ENCODE measurements at regions not wholly inside any gene's neighbourhood (a gene's known extent, or its start where the extent isn't known, plus 50 kb on each side); places are given as distances from the start of the nearest gene placed in this dataset.

- POLR2A ChIA-PET, result no interaction called here
- no peak overlapping the region for H3K27ac ChIP-seq (ENCODE audit: insufficient read depth, low read depth, low read length)
- no peaks in the 10 kb centered on the region for H3K9me1 ChIP-seq (replicated peaks; ENCODE audit: control insufficient read depth, extremely low read depth, insufficient read depth, low read length)
- H3K27me3 ChIP-seq (ENCODE audit: control insufficient read depth in 2 of 2, insufficient read depth in 2 of 2, low read length in 2 of 2), result no peaks in the 10 kb centered on the region
- intact Hi-C loops (cut with micrococcal nuclease), result no loop called here
- no peak overlapping the region for H3K9ac ChIP-seq (replicated peaks; ENCODE audit: extremely low read depth, insufficient read depth, low read length)
- H3K4me3 ChIP-seq (replicated peaks in 1 of 3; ENCODE audit: insufficient read depth in 1 of 3, low read depth in 1 of 3, low read length in 3 of 3), result no peak overlapping the region
- H2AFZ ChIP-seq (ENCODE audit: low read depth, low read length), result no peak overlapping the region
- H3K36me3 ChIP-seq (ENCODE audit: control insufficient read depth in 2 of 2, extremely low read depth in 1 of 2, insufficient read depth in 2 of 2, low read length in 2 of 2), result no peaks in the 10 kb centered on the region
- CTCF ChIA-PET, result no interaction called here
- H3K9me3 ChIP-seq (replicated peaks; ENCODE audit: control insufficient read depth, insufficient read depth, low read length), result peaks cover 2% of the 10 kb centered on the region
- no peak for DNase-seq (ENCODE audit: low read depth, low spot score)
- no TSS peak for BruUV-seq (replicated peaks)
- FAIRE-seq, result no peak
- H3K4me1 ChIP-seq (ENCODE audit: control insufficient read depth, extremely low read depth, insufficient read depth, low read length), result no peaks in the 10 kb centered on the region
- H3K4me2 ChIP-seq (ENCODE audit: insufficient read depth, low read length), result no peak overlapping the region
- dilution Hi-C loops (cut with MboI; ENCODE audit: extremely low pct_ligation_motif_present, low sequenced_read_pairs), result no loop called here
- TF ChIP-seq POLR2A (IDR thresholded peaks at IDR 0.05; ENCODE audit: low read depth, low read length) (no peak), EZH2 (IDR thresholded peaks at IDR 0.05; ENCODE audit: borderline replicate concordance, low read depth, low read length, severe bottlenecking) (no peak), GATA2 (IDR thresholded peaks at IDR 0.05; ENCODE audit: insufficient read depth, insufficient read length, low read depth, low read length) (no peak), MYC (IDR thresholded peaks at IDR 0.05; ENCODE audit: low read depth, low read length) (no peak), CTCF (IDR thresholded peaks at IDR 0.05; ENCODE audit: extremely low read depth in 1 of 2, insufficient read depth in 1 of 2, low read depth in 1 of 2, low read length in 2 of 2) (no peak), MAX (IDR thresholded peaks at IDR 0.05; ENCODE audit: insufficient read depth, insufficient read length) (no peak), POLR2AphosphoS5 (IDR thresholded peaks at IDR 0.05; ENCODE audit: insufficient read depth, low read depth, low read length) (no peak), JUN (IDR thresholded peaks at IDR 0.05; ENCODE audit: borderline replicate concordance, insufficient read depth, insufficient read length, low read depth) (no peak), FOS (IDR thresholded peaks at IDR 0.05; ENCODE audit: borderline replicate concordance, insufficient read depth, low read length) (no peak)
- H4K20me1 ChIP-seq (replicated peaks; ENCODE audit: control insufficient read depth, extremely low read depth, insufficient read depth, low read length), result no peaks in the 10 kb centered on the region
- no peaks in the 10 kb centered on the region for H3K79me2 ChIP-seq (ENCODE audit: control insufficient read depth, insufficient read depth, low read length)
These were observed 342.8 kb upstream of the CCNG1 start for GRCh38 chr5:163094492-163095180.

Measured in endothelial cell of umbilical vein (primary cell).